GM12878 (cell line): ENCODE measurements at regions not wholly inside any gene's neighbourhood (a gene's known extent, or its start where the extent isn't known, plus 50 kb on each side); places are given as distances from the start of the nearest gene placed in this dataset.

Experiments
- ATAC-seq: fragments of 200-7000 bp; cut with Tn5 transposase; 3 replicates; pipeline ENCODE4 v1.9.1; 2020; ENCODE audit warnings: mild to moderate bottlenecking, moderate library complexity
- BruUV-seq: library from RNA; stranded (reverse); fragments of 400-500 nt; replicated peaks from 2 replicates; lab custom pipeline; 2021; lab: Mats Ljungman, UMichigan
- CTCF ChIA-PET: fragments of 300-600 bp; sonication (Branson Sonifier 250); formaldehyde crosslinking; extraction: SDS; loops from one replicate; lab custom pipeline; 2021; ENCODE audit warnings: inconsistent platforms; lab: Yijun Ruan, JAX
- POLR2A ChIA-PET: fragments of 350-600 bp; formaldehyde crosslinking; extraction: SDS; loops from one replicate; lab custom pipeline; 2021; ENCODE audit warnings: inconsistent platforms; lab: Charles Lee
- RAD21 ChIA-PET: fragments of 300-600 bp; sonication (Branson Sonifier 250); formaldehyde crosslinking; loops from one replicate; lab custom pipeline; 2023; ENCODE audit warnings: antibody characterized with exemption; ENCODE audit not compliant: unreplicated experiment; lab: Charles Lee
- SMC1A ChIA-PET: fragments of 300-600 bp; sonication (Branson Sonifier 250); formaldehyde crosslinking; loops from one replicate; lab custom pipeline; 2023; ENCODE audit not compliant: unreplicated experiment, uncharacterized antibody; lab: Charles Lee
- DNase-seq: peaks from one replicate; pipeline ENCODE4 v3.0.0-alpha.2; 2011; ENCODE audit warnings: low read depth, low spot score
- FAIRE-seq: peaks from 3 replicates; lab custom pipeline; 2011; peaks lifted over from hg19 to GRCh38; lab: Jason Lieb, UNC
- H2AFZ ChIP-seq: 2 replicates; pipeline ENCODE4 v1.6.0; 2011; ENCODE audit warnings: low read depth, low read length, control low read depth; ENCODE audit not compliant: control insufficient read depth
- H3K27ac ChIP-seq: 2 replicates; pipeline ENCODE4 v1.5.1; 2011; ENCODE audit warnings: control low read depth; ENCODE audit not compliant: control insufficient read depth, insufficient read depth
- H3K27me3 ChIP-seq, 2 experiments: replicated peaks in 1 of 2; 2 replicates each; pipeline versions ENCODE4 v1.6.0 to v1.6.1; 2011; ENCODE audit warnings: low read length in 1 of 2; ENCODE audit not compliant: control insufficient read depth in 2 of 2, insufficient read depth in 2 of 2
- H3K36me3 ChIP-seq, 2 experiments: 2 replicates each; pipeline ENCODE4 v1.5.1; 2011; ENCODE audit warnings: low read length in 1 of 2; ENCODE audit not compliant: control insufficient read depth in 2 of 2, insufficient read depth in 2 of 2
- H3K4me1 ChIP-seq: 2 replicates; pipeline ENCODE4 v1.6.1; 2011; ENCODE audit warnings: mild to moderate bottlenecking, low read length, moderate library complexity, mixed read lengths; ENCODE audit not compliant: control insufficient read depth, insufficient read depth
- H3K4me2 ChIP-seq: 2 replicates; pipeline ENCODE4 v1.6.0; 2011; ENCODE audit warnings: control low read depth; ENCODE audit not compliant: control insufficient read depth, insufficient read depth
- H3K4me3 ChIP-seq: fragments of 200-600 bp; sonication (generic); 2 replicates; pipeline ENCODE4 v1.5.1; 2016
- H3K79me2 ChIP-seq: 2 replicates; pipeline ENCODE4 v1.6.0; 2011; ENCODE audit warnings: low read length; ENCODE audit not compliant: control insufficient read depth, insufficient read depth
- H3K9ac ChIP-seq: 2 replicates; pipeline ENCODE4 v1.8.0; 2011; ENCODE audit warnings: low read length, control low read depth, mixed read lengths; ENCODE audit not compliant: control insufficient read depth, insufficient read depth
- H3K9me3 ChIP-seq: replicated peaks from 3 replicates; pipeline ENCODE4 v1.5.1; 2011; ENCODE audit warnings: mild to moderate bottlenecking, low read length; ENCODE audit not compliant: control insufficient read depth, insufficient read depth
- H4K20me1 ChIP-seq: 2 replicates; pipeline ENCODE4 v1.6.0; 2011; ENCODE audit not compliant: control insufficient read depth, insufficient read depth
- POLR2AphosphoS2 ChIP-seq: IDR thresholded peaks from 2 replicates; pipeline ENCODE4 v1.6.1; 2011; ENCODE audit warnings: low read depth, mild to moderate bottlenecking, low read length, improper control_type of control experiment, moderate library complexity
- WGBS: methylation state at CpG from one replicate; pipeline ENCODE4 v1.1.6; 2016; ENCODE audit warnings: low lambda C conversion rate; ENCODE audit not compliant: insufficient replicate concordance, insufficient coverage; ENCODE audit errors: missing lambda C conversion rate; 5-methylcytosine and 5-hydroxymethylcytosine counted together
- in situ Hi-C: fragments of 300-500 bp; cut with MboI; formaldehyde crosslinking; loops from 9 replicates; pipeline ENCODE4 v1.14.3; 2018; ENCODE audit warnings: mixed read lengths
- intact Hi-C: fragments of 100-400 bp; cut with micrococcal nuclease; formaldehyde crosslinking; loops from one replicate; pipeline ENCODE4 v1.14.2; 2022; ENCODE audit not compliant: unreplicated experiment
- TF ChIP-seq, protein P1 (sequence below): fragments of 450-650 bp; IDR thresholded peaks from 2 replicates; pipeline ENCODE4 v1.6.1; 2018; ENCODE audit warnings: mild to moderate bottlenecking, low read depth, moderate library complexity; ENCODE audit not compliant: partially characterized antibody
- TF ChIP-seq, protein P2 (sequence below): IDR thresholded peaks from 2 replicates; pipeline ENCODE4 v1.6.1; 2011; ENCODE audit warnings: borderline replicate concordance, low read depth, mild to moderate bottlenecking, moderate library complexity, mixed read lengths, low read length; ENCODE audit not compliant: insufficient read depth; ENCODE audit errors: extremely low read length
- TF ChIP-seq, protein P3 (sequence below): fragments of 450-650 bp; IDR thresholded peaks from 2 replicates; pipeline ENCODE4 v1.6.1; 2017; ENCODE audit warnings: borderline replicate concordance
- TF ChIP-seq, protein P4 (sequence below): fragments of 450-650 bp; formaldehyde crosslinking; IDR thresholded peaks from 2 replicates; pipeline ENCODE4 v1.4.0; 2020; ENCODE audit warnings: mild to moderate bottlenecking, moderate library complexity
- TF ChIP-seq, protein P5 (sequence below): IDR thresholded peaks from 2 replicates; pipeline ENCODE4 v1.6.1; 2012; ENCODE audit warnings: low read depth, low read length, improper control_type of control experiment

DNA sequence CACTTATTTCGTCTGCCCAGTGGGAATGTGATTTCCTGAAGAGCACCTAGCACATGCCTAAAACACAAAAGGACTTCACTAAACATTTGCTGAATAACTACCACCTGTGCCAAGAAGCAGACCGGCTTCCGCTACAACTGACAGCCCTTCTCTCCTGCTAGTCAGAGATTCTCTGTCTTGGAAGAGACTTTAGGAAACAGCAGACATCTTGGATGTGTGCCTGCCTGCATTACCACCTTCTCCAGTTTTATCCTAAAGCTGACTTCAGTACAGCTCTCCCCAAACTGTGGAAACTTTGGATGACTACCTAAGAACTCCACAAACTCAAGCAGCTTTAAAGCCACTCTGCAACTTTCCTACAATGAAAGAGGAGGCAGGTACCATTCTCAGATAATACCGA is 116.5 kb upstream of the MAN2A1 start (continued):
- TF ChIP-seq, protein P1, sequence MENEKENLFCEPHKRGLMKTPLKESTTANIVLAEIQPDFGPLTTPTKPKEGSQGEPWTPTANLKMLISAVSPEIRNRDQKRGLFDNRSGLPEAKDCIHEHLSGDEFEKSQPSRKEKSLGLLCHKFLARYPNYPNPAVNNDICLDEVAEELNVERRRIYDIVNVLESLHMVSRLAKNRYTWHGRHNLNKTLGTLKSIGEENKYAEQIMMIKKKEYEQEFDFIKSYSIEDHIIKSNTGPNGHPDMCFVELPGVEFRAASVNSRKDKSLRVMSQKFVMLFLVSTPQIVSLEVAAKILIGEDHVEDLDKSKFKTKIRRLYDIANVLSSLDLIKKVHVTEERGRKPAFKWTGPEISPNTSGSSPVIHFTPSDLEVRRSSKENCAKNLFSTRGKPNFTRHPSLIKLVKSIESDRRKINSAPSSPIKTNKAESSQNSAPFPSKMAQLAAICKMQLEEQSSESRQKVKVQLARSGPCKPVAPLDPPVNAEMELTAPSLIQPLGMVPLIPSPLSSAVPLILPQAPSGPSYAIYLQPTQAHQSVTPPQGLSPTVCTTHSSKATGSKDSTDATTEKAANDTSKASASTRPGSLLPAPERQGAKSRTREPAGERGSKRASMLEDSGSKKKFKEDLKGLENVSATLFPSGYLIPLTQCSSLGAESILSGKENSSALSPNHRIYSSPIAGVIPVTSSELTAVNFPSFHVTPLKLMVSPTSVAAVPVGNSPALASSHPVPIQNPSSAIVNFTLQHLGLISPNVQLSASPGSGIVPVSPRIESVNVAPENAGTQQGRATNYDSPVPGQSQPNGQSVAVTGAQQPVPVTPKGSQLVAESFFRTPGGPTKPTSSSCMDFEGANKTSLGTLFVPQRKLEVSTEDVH, result no peak
- TF ChIP-seq, protein P2, sequence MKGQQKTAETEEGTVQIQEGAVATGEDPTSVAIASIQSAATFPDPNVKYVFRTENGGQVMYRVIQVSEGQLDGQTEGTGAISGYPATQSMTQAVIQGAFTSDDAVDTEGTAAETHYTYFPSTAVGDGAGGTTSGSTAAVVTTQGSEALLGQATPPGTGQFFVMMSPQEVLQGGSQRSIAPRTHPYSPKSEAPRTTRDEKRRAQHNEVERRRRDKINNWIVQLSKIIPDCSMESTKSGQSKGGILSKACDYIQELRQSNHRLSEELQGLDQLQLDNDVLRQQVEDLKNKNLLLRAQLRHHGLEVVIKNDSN, result no peak
- no peak for TF ChIP-seq POLR2AphosphoS2

DNA sequence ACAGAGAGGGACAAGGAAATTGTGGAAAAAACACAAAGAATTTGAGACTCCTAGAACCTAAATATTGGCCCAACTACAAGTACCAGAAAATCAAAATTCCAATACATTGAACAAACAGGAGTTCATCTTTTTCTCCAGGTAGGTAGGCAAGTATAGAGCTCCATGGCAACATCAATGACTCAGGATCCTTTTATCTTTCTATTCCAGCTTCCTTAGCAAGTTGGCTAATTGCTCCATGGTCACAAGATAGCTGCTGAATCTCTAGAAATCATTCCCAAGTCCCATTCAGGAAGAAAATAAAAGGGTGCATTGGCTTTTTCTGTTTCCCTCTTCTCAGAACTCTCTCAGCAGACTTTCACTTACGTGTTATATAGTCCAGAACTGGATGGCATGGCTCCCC is 117.9 kb upstream of the MAN2A1 start:
- ChIA-PET CTCF (no interaction called here), SMC1A (no interaction called here), POLR2A (no interaction called here), RAD21 (no interaction called here)
- no peak overlapping the region for H3K4me3 ChIP-seq
- DNase-seq (no peak), FAIRE-seq (no peak), ATAC-seq (no peak)
- H3K9me3 ChIP-seq, result no peaks in the 10 kb centered on the region
- TF ChIP-seq, protein P3, sequence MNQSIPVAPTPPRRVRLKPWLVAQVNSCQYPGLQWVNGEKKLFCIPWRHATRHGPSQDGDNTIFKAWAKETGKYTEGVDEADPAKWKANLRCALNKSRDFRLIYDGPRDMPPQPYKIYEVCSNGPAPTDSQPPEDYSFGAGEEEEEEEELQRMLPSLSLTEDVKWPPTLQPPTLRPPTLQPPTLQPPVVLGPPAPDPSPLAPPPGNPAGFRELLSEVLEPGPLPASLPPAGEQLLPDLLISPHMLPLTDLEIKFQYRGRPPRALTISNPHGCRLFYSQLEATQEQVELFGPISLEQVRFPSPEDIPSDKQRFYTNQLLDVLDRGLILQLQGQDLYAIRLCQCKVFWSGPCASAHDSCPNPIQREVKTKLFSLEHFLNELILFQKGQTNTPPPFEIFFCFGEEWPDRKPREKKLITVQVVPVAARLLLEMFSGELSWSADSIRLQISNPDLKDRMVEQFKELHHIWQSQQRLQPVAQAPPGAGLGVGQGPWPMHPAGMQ, result no peak
- TF ChIP-seq, protein P4, sequence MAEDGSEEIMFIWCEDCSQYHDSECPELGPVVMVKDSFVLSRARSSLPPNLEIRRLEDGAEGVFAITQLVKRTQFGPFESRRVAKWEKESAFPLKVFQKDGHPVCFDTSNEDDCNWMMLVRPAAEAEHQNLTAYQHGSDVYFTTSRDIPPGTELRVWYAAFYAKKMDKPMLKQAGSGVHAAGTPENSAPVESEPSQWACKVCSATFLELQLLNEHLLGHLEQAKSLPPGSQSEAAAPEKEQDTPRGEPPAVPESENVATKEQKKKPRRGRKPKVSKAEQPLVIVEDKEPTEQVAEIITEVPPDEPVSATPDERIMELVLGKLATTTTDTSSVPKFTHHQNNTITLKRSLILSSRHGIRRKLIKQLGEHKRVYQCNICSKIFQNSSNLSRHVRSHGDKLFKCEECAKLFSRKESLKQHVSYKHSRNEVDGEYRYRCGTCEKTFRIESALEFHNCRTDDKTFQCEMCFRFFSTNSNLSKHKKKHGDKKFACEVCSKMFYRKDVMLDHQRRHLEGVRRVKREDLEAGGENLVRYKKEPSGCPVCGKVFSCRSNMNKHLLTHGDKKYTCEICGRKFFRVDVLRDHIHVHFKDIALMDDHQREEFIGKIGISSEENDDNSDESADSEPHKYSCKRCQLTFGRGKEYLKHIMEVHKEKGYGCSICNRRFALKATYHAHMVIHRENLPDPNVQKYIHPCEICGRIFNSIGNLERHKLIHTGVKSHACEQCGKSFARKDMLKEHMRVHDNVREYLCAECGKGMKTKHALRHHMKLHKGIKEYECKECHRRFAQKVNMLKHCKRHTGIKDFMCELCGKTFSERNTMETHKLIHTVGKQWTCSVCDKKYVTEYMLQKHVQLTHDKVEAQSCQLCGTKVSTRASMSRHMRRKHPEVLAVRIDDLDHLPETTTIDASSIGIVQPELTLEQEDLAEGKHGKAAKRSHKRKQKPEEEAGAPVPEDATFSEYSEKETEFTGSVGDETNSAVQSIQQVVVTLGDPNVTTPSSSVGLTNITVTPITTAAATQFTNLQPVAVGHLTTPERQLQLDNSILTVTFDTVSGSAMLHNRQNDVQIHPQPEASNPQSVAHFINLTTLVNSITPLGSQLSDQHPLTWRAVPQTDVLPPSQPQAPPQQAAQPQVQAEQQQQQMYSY, result no peak
- TF ChIP-seq, protein P5, sequence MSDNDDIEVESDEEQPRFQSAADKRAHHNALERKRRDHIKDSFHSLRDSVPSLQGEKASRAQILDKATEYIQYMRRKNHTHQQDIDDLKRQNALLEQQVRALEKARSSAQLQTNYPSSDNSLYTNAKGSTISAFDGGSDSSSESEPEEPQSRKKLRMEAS, result no peak
- H2AFZ ChIP-seq, result no peak overlapping the region
- H3K4me2 ChIP-seq, result no peak overlapping the region
- no peaks in the 10 kb centered on the region for H3K36me3 ChIP-seq
- H3K4me1 ChIP-seq, result no peaks in the 10 kb centered on the region
- H3K27ac ChIP-seq, result no peak overlapping the region
- no TSS peak for BruUV-seq
- H3K9ac ChIP-seq, result no peak overlapping the region
- 0% methylated on average over 1 of the region's 1 CpG for WGBS
- no peaks in the 10 kb centered on the region for H3K27me3 ChIP-seq
- no peaks in the 10 kb centered on the region for H4K20me1 ChIP-seq
- H3K79me2 ChIP-seq, result no peaks in the 10 kb centered on the region
- intact Hi-C loops, result no loop called here
- in situ Hi-C loops, result no loop called here
